ENCODE measurements at regions not wholly inside any gene's neighbourhood (a gene's known extent, or its start where the extent isn't known, plus 50 kb on each side); places are given as distances from the start of the nearest gene placed in this dataset.

DNA sequence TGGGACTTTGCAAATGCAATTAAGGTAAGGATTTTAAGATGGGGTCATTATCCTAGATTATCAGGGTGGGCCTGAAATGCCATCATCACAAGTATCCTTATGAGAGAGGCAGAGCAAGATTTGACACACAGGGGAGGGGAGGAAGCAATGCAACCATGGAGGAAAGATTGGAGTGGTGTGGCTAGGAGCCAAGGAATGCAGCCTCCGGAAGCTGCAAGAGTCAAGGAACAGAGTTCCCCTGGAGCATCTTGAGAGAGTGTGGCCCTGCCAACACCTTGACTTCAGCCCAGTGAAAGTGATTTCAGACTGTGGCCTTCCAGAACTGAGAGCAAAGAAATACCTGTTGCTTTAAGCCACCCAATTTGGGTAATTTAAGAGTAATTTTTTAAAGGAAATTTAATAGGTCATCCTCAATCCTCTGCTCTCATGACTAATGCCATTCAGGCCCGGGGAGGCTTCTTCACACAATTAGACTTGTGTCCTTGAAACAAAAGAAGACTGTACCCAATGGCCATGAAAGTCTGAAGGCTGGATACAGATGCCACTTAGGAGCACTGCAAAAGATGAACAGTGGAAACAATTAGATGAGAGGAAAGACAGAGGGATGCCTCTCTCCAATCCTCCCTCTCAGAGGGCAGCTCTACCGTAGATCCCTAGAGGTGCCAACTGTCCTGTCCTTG, 250.3 kb upstream of the ID2 start:
- TF ChIP-seq, protein P1, sequence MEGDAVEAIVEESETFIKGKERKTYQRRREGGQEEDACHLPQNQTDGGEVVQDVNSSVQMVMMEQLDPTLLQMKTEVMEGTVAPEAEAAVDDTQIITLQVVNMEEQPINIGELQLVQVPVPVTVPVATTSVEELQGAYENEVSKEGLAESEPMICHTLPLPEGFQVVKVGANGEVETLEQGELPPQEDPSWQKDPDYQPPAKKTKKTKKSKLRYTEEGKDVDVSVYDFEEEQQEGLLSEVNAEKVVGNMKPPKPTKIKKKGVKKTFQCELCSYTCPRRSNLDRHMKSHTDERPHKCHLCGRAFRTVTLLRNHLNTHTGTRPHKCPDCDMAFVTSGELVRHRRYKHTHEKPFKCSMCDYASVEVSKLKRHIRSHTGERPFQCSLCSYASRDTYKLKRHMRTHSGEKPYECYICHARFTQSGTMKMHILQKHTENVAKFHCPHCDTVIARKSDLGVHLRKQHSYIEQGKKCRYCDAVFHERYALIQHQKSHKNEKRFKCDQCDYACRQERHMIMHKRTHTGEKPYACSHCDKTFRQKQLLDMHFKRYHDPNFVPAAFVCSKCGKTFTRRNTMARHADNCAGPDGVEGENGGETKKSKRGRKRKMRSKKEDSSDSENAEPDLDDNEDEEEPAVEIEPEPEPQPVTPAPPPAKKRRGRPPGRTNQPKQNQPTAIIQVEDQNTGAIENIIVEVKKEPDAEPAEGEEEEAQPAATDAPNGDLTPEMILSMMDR (IDR thresholded peaks at IDR 0.05; ENCODE audit: low read length) = no peak
- TF ChIP-seq EZH2 (optimal IDR thresholded peaks at IDR 0.05; ENCODE audit: low read depth, low read length) = no peak
- no peak for TF ChIP-seq EZH2phosphoT487 (IDR thresholded peaks at IDR 0.05; ENCODE audit: low read length)
